Activated CD4-positive, CD25-positive, alpha-beta regulatory T cell treated with anti-CD3 and anti-CD28 coated beads, Interleukin-2, amount 50 U/mL, for 16 hours (primary cell): ENCODE measurements at regions not wholly inside any gene's neighbourhood (a gene's known extent, or its start where the extent isn't known, plus 50 kb on each side); places are given as distances from the start of the nearest gene placed in this dataset.
"Not testable (repeated sequence)": the region's sequence is repeated elsewhere in the genome, so short reads cannot be mapped to it uniquely, and the experiment has no call there.

Source experiments
- DNase-seq: peaks from one replicate; pipeline ENCODE4 v3.0.0-alpha.2; 2020; ENCODE audit warnings: low read depth, low spot score

- DNase-seq = peak; percentile 34
Measured at GRCh38 chr21:5065240-5066211, 5455.9 kb upstream of the TPTE start.

- DNase-seq = not testable (repeated sequence)
Measured at GRCh38 chr21:5066682-5067251, 5454.6 kb upstream of the TPTE start.

GRCh38 chr21:5067326-5068048 is 5453.9 kb upstream of the TPTE start:
- DNase-seq = not testable (repeated sequence)

GRCh38 chr21:5068649-5069048 is 5452.7 kb upstream of the TPTE start:
- DNase-seq = not testable (repeated sequence)

GRCh38 chr21:5071180-5071579 is 5450.2 kb upstream of the TPTE start:
- DNase-seq = not testable (repeated sequence)

GRCh38 chr21:5076854-5077253 is 5444.5 kb upstream of the TPTE start:
- DNase-seq = not testable (repeated sequence)

GRCh38 chr21:5079361-5079760 is 5442.0 kb upstream of the TPTE start:
- not testable (repeated sequence) for DNase-seq

GRCh38 chr21:5080015-5080414 is 5441.4 kb upstream of the TPTE start:
- not testable (repeated sequence) for DNase-seq

- not testable (repeated sequence) for DNase-seq
Measured at GRCh38 chr21:5084246-5084645, 5437.1 kb upstream of the TPTE start.

- not testable (repeated sequence) for DNase-seq
Measured at GRCh38 chr21:5085456-5085855, 5435.9 kb upstream of the TPTE start.

- DNase-seq = not testable (repeated sequence)
Measured at GRCh38 chr21:5086416-5086815, 5435.0 kb upstream of the TPTE start.

- DNase-seq = not testable (repeated sequence)
Measured at GRCh38 chr21:5088820-5089219, 5432.6 kb upstream of the TPTE start.

GRCh38 chr21:5089399-5090089 is 5431.8 kb upstream of the TPTE start:
- DNase-seq = not testable (repeated sequence)

- not testable (repeated sequence) for DNase-seq
Measured at GRCh38 chr21:5090132-5091079, 5431.0 kb upstream of the TPTE start.

- not testable (repeated sequence) for DNase-seq
Measured at GRCh38 chr21:5091274-5091673, 5430.1 kb upstream of the TPTE start.

- DNase-seq = not testable (repeated sequence)
Measured at GRCh38 chr21:5095628-5096027, 5425.8 kb upstream of the TPTE start.

GRCh38 chr21:5098010-5098743 is 5423.2 kb upstream of the TPTE start:
- not testable (repeated sequence) for DNase-seq

- not testable (repeated sequence) for DNase-seq
Measured at GRCh38 chr21:5100604-5101174, 5420.7 kb upstream of the TPTE start.

- DNase-seq = peak; percentile 50
Measured at GRCh38 chr21:5101749-5102148, 5419.6 kb upstream of the TPTE start.
